ENCODE measurements at regions not wholly inside any gene's neighbourhood (a gene's known extent, or its start where the extent isn't known, plus 50 kb on each side); places are given as distances from the start of the nearest gene placed in this dataset.

GRCh38 chr4:38424151-38424871 lies 239.7 kb upstream of the KLF3 start:
- Histone ChIP-seq H3K79me2 (ENCODE audit: low read length) (no peaks in the 10 kb centered on the region), H3K9me3 (ENCODE audit: insufficient read depth, low read length) (no peaks in the 10 kb centered on the region), H3K27me3 (ENCODE audit: low read depth, low read length) (peaks cover 40% of the 10 kb centered on the region), H2AFZ (ENCODE audit: low read depth, low read length) (no peak overlapping the region), H3K4me3 (ENCODE audit: low read length) (no peak overlapping the region), H3K36me3 (replicated peaks; ENCODE audit: low read depth, low read length) (no peaks in the 10 kb centered on the region), H3K4me1 (ENCODE audit: low read length) (no peaks in the 10 kb centered on the region), H3K9ac (ENCODE audit: low read length) (no peak overlapping the region), H3K4me2 (ENCODE audit: low read length) (no peak overlapping the region), H4K20me1 (ENCODE audit: insufficient read depth, low read length) (no peaks in the 10 kb centered on the region), H3K27ac (ENCODE audit: low read length) (no peak overlapping the region)
- TF ChIP-seq CTCF (IDR thresholded peaks at IDR 0.05; ENCODE audit: low read depth, low read length) (no peak), EZH2phosphoT487 (IDR thresholded peaks at IDR 0.05; ENCODE audit: low read depth) (no peak)

- H3K4me2 ChIP-seq (ENCODE audit: low read length) = no peak overlapping the region
- no peaks in the 10 kb centered on the region for H3K79me2 ChIP-seq (ENCODE audit: low read length)
- H3K9ac ChIP-seq (ENCODE audit: low read length) = no peak overlapping the region
- TF ChIP-seq CTCF (IDR thresholded peaks at IDR 0.05; ENCODE audit: low read depth, low read length) (no peak), EZH2phosphoT487 (IDR thresholded peaks at IDR 0.05; ENCODE audit: low read depth) (no peak)
- no peak overlapping the region for H3K4me3 ChIP-seq (ENCODE audit: low read length)
- peaks cover 46% of the 10 kb centered on the region for H3K27me3 ChIP-seq (ENCODE audit: low read depth, low read length)
- H3K27ac ChIP-seq (ENCODE audit: low read length) = no peak overlapping the region
- no peaks in the 10 kb centered on the region for H3K9me3 ChIP-seq (ENCODE audit: insufficient read depth, low read length)
- H4K20me1 ChIP-seq (ENCODE audit: insufficient read depth, low read length) = no peaks in the 10 kb centered on the region
- H2AFZ ChIP-seq (ENCODE audit: low read depth, low read length) = no peak overlapping the region
- no peaks in the 10 kb centered on the region for H3K4me1 ChIP-seq (ENCODE audit: low read length)
- H3K36me3 ChIP-seq (replicated peaks; ENCODE audit: low read depth, low read length) = no peaks in the 10 kb centered on the region
Observed at GRCh38 chr4:38426532-38426931, 237.5 kb upstream of the KLF3 start.

- TF ChIP-seq CTCF (IDR thresholded peaks at IDR 0.05; ENCODE audit: low read depth, low read length) = no peak
- TF ChIP-seq EZH2phosphoT487 (IDR thresholded peaks at IDR 0.05; ENCODE audit: low read depth) = no peak
- Histone ChIP-seq H4K20me1 (ENCODE audit: insufficient read depth, low read length) (no peaks in the 10 kb centered on the region), H3K9ac (ENCODE audit: low read length) (no peak overlapping the region), H3K4me3 (ENCODE audit: low read length) (no peak overlapping the region), H3K4me1 (ENCODE audit: low read length) (no peaks in the 10 kb centered on the region), H3K27ac (ENCODE audit: low read length) (no peak overlapping the region), H3K9me3 (ENCODE audit: insufficient read depth, low read length) (no peaks in the 10 kb centered on the region), H3K4me2 (ENCODE audit: low read length) (no peak overlapping the region), H2AFZ (ENCODE audit: low read depth, low read length) (no peak overlapping the region), H3K27me3 (ENCODE audit: low read depth, low read length) (peaks cover 39% of the 10 kb centered on the region), H3K79me2 (ENCODE audit: low read length) (no peaks in the 10 kb centered on the region), H3K36me3 (replicated peaks; ENCODE audit: low read depth, low read length) (no peaks in the 10 kb centered on the region)
Observed at GRCh38 chr4:38430841-38431240, 233.2 kb upstream of the KLF3 start.

- H2AFZ ChIP-seq (ENCODE audit: low read depth, low read length) = no peak overlapping the region
- no peak overlapping the region for H3K9ac ChIP-seq (ENCODE audit: low read length)
- H3K4me1 ChIP-seq (ENCODE audit: low read length) = peaks cover 5% of the 10 kb centered on the region; the same call in 1 of the 2 replicates
- H3K79me2 ChIP-seq (ENCODE audit: low read length) = no peaks in the 10 kb centered on the region
- H3K4me3 ChIP-seq (ENCODE audit: low read length) = no peak overlapping the region
- H3K9me3 ChIP-seq (ENCODE audit: insufficient read depth, low read length) = no peaks in the 10 kb centered on the region; the same call in 1 of the 2 replicates
- no peak overlapping the region for H3K4me2 ChIP-seq (ENCODE audit: low read length)
- no peak overlapping the region for H3K27ac ChIP-seq (ENCODE audit: low read length)
- no peak for TF ChIP-seq CTCF (IDR thresholded peaks at IDR 0.05; ENCODE audit: low read depth, low read length)
- no peak for TF ChIP-seq EZH2phosphoT487 (IDR thresholded peaks at IDR 0.05; ENCODE audit: low read depth)
- no peaks in the 10 kb centered on the region for H3K36me3 ChIP-seq (replicated peaks; ENCODE audit: low read depth, low read length)
- H4K20me1 ChIP-seq (ENCODE audit: insufficient read depth, low read length) = no peaks in the 10 kb centered on the region
- no peaks in the 10 kb centered on the region for H3K27me3 ChIP-seq (ENCODE audit: low read depth, low read length)
Observed at GRCh38 chr4:38442073-38442788, 221.8 kb upstream of the KLF3 start.
